ENCODE measurements at regions not wholly inside any gene's neighbourhood (a gene's known extent, or its start where the extent isn't known, plus 50 kb on each side); places are given as distances from the start of the nearest gene placed in this dataset.

DNA sequence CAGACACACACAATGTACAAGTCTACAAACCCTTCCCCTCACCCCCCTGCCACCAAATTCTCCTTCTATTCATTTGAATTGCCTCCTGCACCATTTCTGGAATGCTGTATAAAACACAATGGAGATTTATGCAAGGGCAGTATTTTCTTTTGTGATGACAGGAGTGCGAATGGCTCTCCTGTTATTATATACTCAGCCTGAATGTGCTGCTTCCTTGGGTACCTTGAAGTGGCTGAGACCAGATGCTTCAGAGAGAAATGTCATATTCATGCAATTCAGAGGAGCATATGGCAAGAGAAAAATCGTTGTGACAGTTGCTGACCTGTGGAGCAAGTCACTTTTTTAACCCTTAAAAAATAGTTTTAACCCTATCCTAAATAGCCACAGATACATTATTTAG is 468.0 kb upstream of the WWC1 start:
- no peak overlapping the region for H3K4me3 ChIP-seq (ENCODE audit: low read length)
- no peaks in the 10 kb centered on the region for H3K36me3 ChIP-seq (ENCODE audit: control insufficient read depth, insufficient read depth, low read length)
- H3K4me1 ChIP-seq (ENCODE audit: control insufficient read depth, insufficient read depth, low read length): no peaks in the 10 kb centered on the region
- H3K27me3 ChIP-seq (ENCODE audit: control insufficient read depth, insufficient read depth, low read length): no peaks in the 10 kb centered on the region
- no peaks in the 10 kb centered on the region for H3K9me3 ChIP-seq (ENCODE audit: control insufficient read depth, low read length)
- H3K9ac ChIP-seq (ENCODE audit: low read length): no peak overlapping the region

DNA sequence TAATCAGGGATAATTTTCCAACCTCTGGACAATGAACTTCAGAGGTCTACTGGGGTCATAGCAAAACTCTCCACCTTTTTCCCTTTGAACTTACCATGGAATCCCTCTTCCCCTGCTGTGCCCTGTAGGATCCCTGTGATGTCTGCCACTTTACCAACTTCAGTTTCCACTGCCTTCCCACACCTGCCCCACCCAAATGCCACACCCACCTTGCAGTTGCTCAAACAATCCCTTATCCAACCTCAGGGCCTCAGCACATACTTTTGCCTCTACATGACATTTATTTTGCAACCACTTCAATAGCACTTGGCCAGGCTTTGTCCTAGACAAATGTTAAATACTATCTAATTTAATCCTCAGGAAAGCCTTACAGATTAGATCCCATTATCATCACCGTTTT is 463.7 kb upstream of the WWC1 start:
- Histone ChIP-seq H3K9ac (ENCODE audit: low read length) (no peak overlapping the region), H3K4me3 (ENCODE audit: low read length) (no peak overlapping the region), H3K4me1 (ENCODE audit: control insufficient read depth, insufficient read depth, low read length) (no peaks in the 10 kb centered on the region), H3K27me3 (ENCODE audit: control insufficient read depth, insufficient read depth, low read length) (no peaks in the 10 kb centered on the region), H3K36me3 (ENCODE audit: control insufficient read depth, insufficient read depth, low read length) (no peaks in the 10 kb centered on the region), H3K9me3 (ENCODE audit: control insufficient read depth, low read length) (no peaks in the 10 kb centered on the region)

DNA sequence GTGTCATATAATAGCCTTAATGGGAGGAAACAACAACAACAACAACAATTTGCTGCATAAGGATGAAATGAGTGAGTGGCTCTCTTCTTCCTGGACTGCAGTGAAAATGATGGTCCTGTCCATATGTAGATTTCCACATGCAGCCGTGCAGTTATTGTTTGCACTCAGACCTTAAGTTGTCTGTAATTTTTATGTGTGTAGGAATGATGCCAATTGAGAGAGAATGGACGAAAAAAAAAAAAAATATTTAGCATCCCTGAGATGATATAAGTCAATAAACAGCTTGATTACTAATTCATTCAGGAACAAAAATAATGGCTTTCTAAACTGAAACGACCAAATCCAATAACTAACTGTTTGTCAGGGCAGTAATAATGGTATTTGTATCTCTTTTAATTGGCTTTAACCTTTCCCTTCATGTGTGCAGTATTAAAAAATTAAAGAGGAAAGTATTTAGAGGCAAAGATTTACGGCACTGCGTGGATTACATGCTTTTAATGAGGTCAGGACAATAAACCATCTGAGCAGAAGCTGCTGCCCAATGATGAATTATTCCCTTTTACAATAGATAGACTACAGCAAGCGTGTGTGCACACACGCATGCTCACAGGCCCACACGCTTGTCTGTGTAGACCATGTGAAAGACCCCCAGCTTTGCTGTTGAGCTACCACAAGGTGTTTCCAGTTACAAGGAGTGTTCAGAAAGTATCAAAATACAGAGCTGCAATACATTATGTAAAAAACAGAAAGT is 459.5 kb upstream of the WWC1 start:
- H3K36me3 ChIP-seq (ENCODE audit: control insufficient read depth, insufficient read depth, low read length): no peaks in the 10 kb centered on the region
- H3K9ac ChIP-seq (ENCODE audit: low read length): no peak overlapping the region
- H3K4me3 ChIP-seq (ENCODE audit: low read length): no peak overlapping the region
- no peaks in the 10 kb centered on the region for H3K27me3 ChIP-seq (ENCODE audit: control insufficient read depth, insufficient read depth, low read length)
- H3K4me1 ChIP-seq (ENCODE audit: control insufficient read depth, insufficient read depth, low read length): no peaks in the 10 kb centered on the region
- no peaks in the 10 kb centered on the region for H3K9me3 ChIP-seq (ENCODE audit: control insufficient read depth, low read length)

DNA sequence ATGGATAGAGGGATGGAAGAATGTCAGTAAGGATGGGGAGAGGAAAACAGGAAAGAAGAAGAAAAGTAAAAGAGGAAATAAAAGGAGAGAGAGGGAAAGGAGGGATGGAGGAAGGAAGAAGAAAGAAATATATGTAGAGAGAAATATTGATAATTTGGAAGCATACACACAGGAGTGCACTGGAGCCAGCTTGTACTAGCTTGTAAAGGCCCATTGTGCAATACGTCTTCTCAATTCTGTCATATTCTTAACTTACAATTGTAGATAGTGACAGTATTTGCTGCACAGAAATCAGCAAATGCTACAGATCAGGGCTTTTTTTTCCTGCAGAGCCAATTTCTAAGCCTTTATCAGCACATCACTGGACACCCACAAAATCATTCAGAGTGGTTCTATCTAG is 458.8 kb upstream of the WWC1 start:
- Histone ChIP-seq H3K9me3 (ENCODE audit: control insufficient read depth, low read length) (no peaks in the 10 kb centered on the region), H3K27me3 (ENCODE audit: control insufficient read depth, insufficient read depth, low read length) (no peaks in the 10 kb centered on the region), H3K4me1 (ENCODE audit: control insufficient read depth, insufficient read depth, low read length) (no peaks in the 10 kb centered on the region), H3K4me3 (ENCODE audit: low read length) (no peak overlapping the region), H3K36me3 (ENCODE audit: control insufficient read depth, insufficient read depth, low read length) (no peaks in the 10 kb centered on the region), H3K9ac (ENCODE audit: low read length) (no peak overlapping the region)

DNA sequence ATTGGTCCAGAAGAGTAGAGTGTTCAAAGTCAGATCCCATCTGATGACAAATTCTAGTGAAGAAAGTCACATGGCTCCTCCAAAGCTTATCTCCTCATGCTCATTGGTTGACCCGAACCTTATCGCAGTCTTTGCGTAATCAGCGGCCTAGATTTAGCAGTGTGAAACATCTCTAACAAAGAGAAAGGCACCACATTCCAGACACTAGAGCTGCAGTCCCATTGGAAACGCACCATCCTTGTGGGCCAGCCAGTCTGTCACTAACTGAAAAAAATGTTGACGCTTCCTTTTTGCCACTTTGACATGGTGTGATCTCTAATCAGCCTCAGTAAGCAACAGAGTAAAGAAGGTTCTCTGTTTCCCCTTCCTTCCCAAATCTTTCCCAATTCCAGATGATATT is 458.0 kb upstream of the WWC1 start:
- no peaks in the 10 kb centered on the region for H3K4me1 ChIP-seq (ENCODE audit: control insufficient read depth, insufficient read depth, low read length)

DNA sequence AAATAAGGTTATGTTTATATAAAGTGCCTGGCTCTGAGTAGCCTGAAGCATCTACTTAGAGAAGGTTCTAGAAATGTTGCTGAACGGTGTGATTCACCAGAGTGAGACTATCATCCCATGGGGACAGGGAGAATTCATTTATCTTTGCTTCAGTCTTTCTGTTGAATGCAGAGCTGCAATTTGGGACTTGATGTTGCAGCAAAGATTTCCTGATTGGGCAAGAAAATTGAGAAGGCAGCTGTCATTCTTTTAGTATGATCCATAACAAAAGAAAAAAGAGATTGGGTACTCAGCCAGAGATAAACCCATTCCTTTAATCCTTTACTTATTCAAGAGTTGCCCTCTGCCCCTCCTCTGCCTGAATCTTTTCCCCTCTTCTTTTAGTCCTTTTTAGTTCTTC is 456.3 kb upstream of the WWC1 start:
- H3K36me3 ChIP-seq (ENCODE audit: control insufficient read depth, insufficient read depth, low read length): no peaks in the 10 kb centered on the region
- H3K9ac ChIP-seq (ENCODE audit: low read length): no peak overlapping the region
- no peaks in the 10 kb centered on the region for H3K27me3 ChIP-seq (ENCODE audit: control insufficient read depth, insufficient read depth, low read length)
- H3K4me3 ChIP-seq (ENCODE audit: low read length): no peak overlapping the region
- no peaks in the 10 kb centered on the region for H3K4me1 ChIP-seq (ENCODE audit: control insufficient read depth, insufficient read depth, low read length)
- H3K9me3 ChIP-seq (ENCODE audit: control insufficient read depth, low read length): no peaks in the 10 kb centered on the region

More for the DNA sequence above, 458.0 kb upstream of the WWC1 start:
- H3K9me3 ChIP-seq (ENCODE audit: control insufficient read depth, low read length): no peaks in the 10 kb centered on the region
- H3K4me3 ChIP-seq (ENCODE audit: low read length): no peak overlapping the region
- H3K27me3 ChIP-seq (ENCODE audit: control insufficient read depth, insufficient read depth, low read length): no peaks in the 10 kb centered on the region
- H3K9ac ChIP-seq (ENCODE audit: low read length): no peak overlapping the region
- no peaks in the 10 kb centered on the region for H3K36me3 ChIP-seq (ENCODE audit: control insufficient read depth, insufficient read depth, low read length)

DNA sequence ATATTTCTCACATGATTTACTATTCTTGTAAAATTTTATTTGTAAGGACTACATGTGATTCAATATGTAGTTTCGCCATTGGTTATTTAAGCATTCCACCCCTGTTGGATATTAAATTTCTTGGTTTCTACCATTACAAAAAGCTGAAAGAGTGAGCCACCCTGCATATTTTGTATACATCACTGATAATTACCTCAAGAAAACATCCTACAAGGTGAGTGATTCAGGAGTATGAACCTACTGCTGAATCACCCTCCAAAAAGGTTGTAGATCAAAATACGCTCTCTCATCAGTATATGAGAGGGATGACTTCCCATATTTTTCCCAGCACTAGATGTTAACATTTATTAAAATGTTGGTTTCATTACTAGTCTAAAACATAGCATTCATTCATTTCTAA is 454.3 kb upstream of the WWC1 start:
- no peaks in the 10 kb centered on the region for H3K36me3 ChIP-seq (ENCODE audit: control insufficient read depth, insufficient read depth, low read length)
- no peaks in the 10 kb centered on the region for H3K4me1 ChIP-seq (ENCODE audit: control insufficient read depth, insufficient read depth, low read length)

DNA sequence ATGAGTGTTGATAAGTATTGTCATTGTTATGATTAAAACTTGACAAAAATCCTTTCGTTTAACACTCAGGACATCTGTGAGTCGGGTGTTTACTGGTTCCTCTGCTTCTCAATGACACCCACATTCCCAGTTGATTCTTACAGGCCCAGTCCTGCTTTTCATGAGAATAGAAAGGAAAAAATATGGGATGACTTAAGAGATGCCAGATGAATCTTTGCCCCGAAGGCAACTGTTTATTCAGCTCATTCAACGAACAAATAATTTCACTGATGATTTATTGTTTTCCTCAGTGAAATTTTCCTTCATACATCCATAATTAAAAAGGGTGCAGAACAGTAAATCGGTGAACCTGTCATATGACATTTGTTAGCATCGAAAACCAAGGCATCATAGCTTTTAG is 452.4 kb upstream of the WWC1 start:
- H3K4me1 ChIP-seq (ENCODE audit: control insufficient read depth, insufficient read depth, low read length): no peaks in the 10 kb centered on the region
- no peaks in the 10 kb centered on the region for H3K27me3 ChIP-seq (ENCODE audit: control insufficient read depth, insufficient read depth, low read length)
- H3K9me3 ChIP-seq (ENCODE audit: control insufficient read depth, low read length): no peaks in the 10 kb centered on the region

More for the DNA sequence above, 454.3 kb upstream of the WWC1 start:
- Histone ChIP-seq H3K9me3 (ENCODE audit: control insufficient read depth, low read length) (no peaks in the 10 kb centered on the region), H3K9ac (ENCODE audit: low read length) (no peak overlapping the region), H3K27me3 (ENCODE audit: control insufficient read depth, insufficient read depth, low read length) (no peaks in the 10 kb centered on the region), H3K4me3 (ENCODE audit: low read length) (no peak overlapping the region)

DNA sequence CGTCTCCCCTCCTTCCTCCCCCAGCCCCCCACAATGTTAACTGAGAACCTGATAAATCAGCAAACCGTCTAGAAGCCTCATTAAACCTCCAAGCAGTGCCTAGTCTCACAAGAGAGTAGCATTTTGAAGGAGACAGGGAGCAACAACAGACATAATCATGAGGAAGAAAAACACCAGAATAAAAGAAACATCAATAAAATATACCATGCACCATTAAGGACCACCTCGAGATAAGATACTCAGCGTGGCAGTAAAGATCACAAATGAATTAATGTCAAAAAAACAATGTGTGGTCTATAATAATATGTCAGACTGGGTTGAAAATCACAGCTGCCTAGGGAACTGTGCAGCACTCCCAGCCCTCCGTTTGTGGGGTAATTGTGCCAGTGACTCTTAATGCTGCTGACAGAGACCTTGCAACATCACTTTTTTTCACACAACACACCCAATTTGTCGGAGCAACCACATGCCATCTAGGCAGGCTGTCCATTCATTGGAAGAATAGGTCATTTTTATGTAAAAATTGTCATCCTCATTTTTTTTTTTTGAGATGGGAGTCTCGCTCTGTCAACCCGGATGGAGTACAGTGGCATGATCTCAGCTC is 450.8 kb upstream of the WWC1 start:
- no peaks in the 10 kb centered on the region for H3K27me3 ChIP-seq (ENCODE audit: control insufficient read depth, insufficient read depth, low read length)
- no peaks in the 10 kb centered on the region for H3K9me3 ChIP-seq (ENCODE audit: control insufficient read depth, low read length)
- no peaks in the 10 kb centered on the region for H3K4me1 ChIP-seq (ENCODE audit: control insufficient read depth, insufficient read depth, low read length)
- H3K4me3 ChIP-seq (ENCODE audit: low read length): no peak overlapping the region
- no peak overlapping the region for H3K9ac ChIP-seq (ENCODE audit: low read length)
- H3K36me3 ChIP-seq (ENCODE audit: control insufficient read depth, insufficient read depth, low read length): no peaks in the 10 kb centered on the region

More for the DNA sequence above, 452.4 kb upstream of the WWC1 start:
- H3K36me3 ChIP-seq (ENCODE audit: control insufficient read depth, insufficient read depth, low read length): no peaks in the 10 kb centered on the region
- no peak overlapping the region for H3K4me3 ChIP-seq (ENCODE audit: low read length)
- no peak overlapping the region for H3K9ac ChIP-seq (ENCODE audit: low read length)

DNA sequence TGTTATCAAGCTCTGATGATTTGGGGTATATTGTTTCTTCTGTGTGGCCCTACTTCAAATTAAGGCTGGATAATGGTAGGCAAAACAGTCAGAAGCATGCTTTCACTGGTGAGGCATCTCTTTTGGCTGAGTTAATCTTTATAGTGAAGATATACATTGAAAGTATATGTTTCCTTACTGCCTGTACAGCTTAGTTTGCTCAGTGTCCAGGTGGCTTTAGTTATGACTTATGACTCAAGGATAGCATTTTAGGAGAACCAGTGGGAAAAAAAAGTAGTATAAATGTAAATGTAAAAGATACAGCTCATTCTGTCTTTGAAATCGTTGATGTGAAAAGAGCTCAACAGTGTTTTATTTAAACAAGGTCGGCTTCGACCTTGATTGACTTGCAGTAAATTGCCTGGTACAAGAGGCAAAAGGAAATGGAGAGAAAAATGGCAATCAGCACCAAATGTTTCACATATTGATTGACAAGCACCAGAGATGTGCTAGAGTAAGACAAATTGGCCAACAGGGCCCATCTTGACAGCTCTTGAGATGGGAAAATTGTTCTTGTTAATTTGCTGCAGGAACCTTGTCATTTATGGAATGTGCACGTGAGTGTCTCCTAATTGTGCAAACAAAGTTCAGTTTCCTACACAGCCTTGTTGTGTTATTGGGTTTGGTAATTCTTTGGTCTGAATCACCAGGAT is 447.4 kb upstream of the WWC1 start:
- Histone ChIP-seq H3K9me3 (ENCODE audit: control insufficient read depth, low read length) (no peaks in the 10 kb centered on the region), H3K4me1 (ENCODE audit: control insufficient read depth, insufficient read depth, low read length) (no peaks in the 10 kb centered on the region), H3K4me3 (ENCODE audit: low read length) (no peak overlapping the region), H3K27me3 (ENCODE audit: control insufficient read depth, insufficient read depth, low read length) (no peaks in the 10 kb centered on the region), H3K36me3 (ENCODE audit: control insufficient read depth, insufficient read depth, low read length) (no peaks in the 10 kb centered on the region), H3K9ac (ENCODE audit: low read length) (no peak overlapping the region)

DNA sequence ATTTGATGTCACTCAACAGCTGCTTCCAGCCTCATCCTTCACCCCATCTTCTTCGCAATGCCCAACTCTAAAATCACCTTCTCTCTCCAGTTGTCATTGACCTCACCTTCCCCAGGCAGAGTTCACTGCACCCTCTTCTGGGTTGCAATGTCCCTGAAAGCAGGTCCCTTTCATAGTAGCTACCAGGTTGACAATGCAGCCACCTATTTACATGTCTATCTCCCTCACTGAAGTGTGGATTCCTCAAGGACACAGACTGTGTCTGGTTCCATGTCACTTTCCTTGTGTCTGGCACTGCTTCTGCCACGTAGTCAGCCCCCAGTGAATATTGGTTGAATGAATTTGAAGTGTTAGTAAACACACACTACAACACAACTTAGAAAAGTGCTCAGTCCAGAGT is 445.5 kb upstream of the WWC1 start:
- Histone ChIP-seq H3K27me3 (ENCODE audit: control insufficient read depth, insufficient read depth, low read length) (no peaks in the 10 kb centered on the region), H3K9ac (ENCODE audit: low read length) (no peak overlapping the region)

DNA sequence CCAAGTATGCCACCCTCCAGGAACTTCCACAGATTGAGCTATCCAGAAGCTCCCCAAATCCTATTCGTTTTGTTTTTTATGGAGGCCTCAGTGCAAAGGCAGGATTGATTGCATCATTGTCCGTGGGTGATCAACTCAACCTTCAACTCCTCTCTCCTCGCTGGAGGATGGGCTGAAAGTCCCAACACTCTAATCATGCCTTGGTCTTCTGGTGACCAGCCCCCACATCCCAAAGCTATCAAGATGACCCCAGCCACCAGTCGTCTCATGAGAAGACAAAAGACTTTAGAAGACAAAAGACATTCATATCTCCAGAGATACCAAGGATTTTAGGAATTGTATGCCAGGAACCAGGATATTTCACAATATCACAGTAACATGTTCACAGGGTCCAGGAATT is 441.6 kb upstream of the WWC1 start:
- H3K9ac ChIP-seq (ENCODE audit: low read length): no peak overlapping the region
- no peaks in the 10 kb centered on the region for H3K4me1 ChIP-seq (ENCODE audit: control insufficient read depth, insufficient read depth, low read length)
- H3K4me3 ChIP-seq (ENCODE audit: low read length): no peak overlapping the region
- H3K9me3 ChIP-seq (ENCODE audit: control insufficient read depth, low read length): no peaks in the 10 kb centered on the region
- H3K36me3 ChIP-seq (ENCODE audit: control insufficient read depth, insufficient read depth, low read length): no peaks in the 10 kb centered on the region
- no peaks in the 10 kb centered on the region for H3K27me3 ChIP-seq (ENCODE audit: control insufficient read depth, insufficient read depth, low read length)

More for the DNA sequence above, 445.5 kb upstream of the WWC1 start:
- Histone ChIP-seq H3K4me3 (ENCODE audit: low read length) (no peak overlapping the region), H3K9me3 (ENCODE audit: control insufficient read depth, low read length) (no peaks in the 10 kb centered on the region), H3K36me3 (ENCODE audit: control insufficient read depth, insufficient read depth, low read length) (no peaks in the 10 kb centered on the region), H3K4me1 (ENCODE audit: control insufficient read depth, insufficient read depth, low read length) (no peaks in the 10 kb centered on the region)

Measured in mucosa of stomach (tissue), 1 donor.